H54 (cell line): ENCODE measurements at regions not wholly inside any gene's neighbourhood (a gene's known extent, or its start where the extent isn't known, plus 50 kb on each side); places are given as distances from the start of the nearest gene placed in this dataset.

Experiments used
- DNase-seq: peaks from one replicate; pipeline ENCODE4 v3.0.0; 2011; ENCODE audit warnings: low spot score, mixed read lengths; ENCODE audit not compliant: insufficient read length
- FAIRE-seq: peaks from 3 replicates; lab custom pipeline; 2011; peaks lifted over from hg19 to GRCh38; lab: Jason Lieb, UNC
- POLR2A ChIP-seq: IDR thresholded peaks from 2 replicates; pipeline ENCODE4 v1.6.1; 2011; ENCODE audit warnings: low read depth, mild to moderate bottlenecking, low read length

DNA sequence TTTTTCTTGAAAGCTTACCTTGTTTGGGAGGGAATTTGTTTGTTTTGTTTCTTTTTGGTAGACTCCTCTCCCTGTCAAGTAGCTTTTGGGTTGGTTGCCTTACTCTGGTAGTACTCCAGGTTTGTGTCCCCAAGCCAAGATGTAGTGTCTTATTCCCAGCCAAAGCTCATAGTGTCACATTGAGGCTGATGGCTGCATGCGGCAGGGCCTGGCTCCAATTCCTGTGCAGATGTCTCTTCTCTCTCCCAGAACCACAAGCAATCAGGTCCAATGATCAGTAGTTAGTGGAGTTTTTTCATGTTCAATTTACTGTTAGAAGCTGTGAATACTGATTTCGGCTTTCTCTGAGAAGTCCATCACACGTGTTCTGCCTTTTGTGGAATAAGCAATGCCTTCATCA is 221.1 kb upstream of the THBS1 start:
- FAIRE-seq, result no peak
- TF ChIP-seq POLR2A, result no peak
- DNase-seq, result no peak

DNA sequence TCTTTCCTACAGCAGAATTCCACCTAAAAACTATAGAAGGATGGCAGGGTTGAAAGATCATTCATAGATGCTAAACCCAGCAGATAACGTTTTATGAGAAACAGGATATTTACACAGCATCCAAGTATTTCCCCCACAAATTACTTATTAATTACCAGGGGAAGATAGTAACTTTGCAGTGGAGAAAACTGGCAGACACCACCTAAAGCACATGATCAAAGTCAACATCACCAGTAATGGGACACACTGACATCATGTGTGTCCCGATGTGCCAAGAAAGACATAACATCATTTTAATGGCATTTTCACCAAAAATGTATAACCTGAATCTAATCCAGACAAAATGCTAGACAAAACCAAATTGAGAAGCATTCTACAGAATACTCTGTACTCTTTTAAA is 220.4 kb upstream of the THBS1 start:
- DNase-seq, result no peak
- no peak for FAIRE-seq
- TF ChIP-seq POLR2A, result no peak

GRCh38 chr15:39361497-39361896 is 219.4 kb upstream of the THBS1 start:
- FAIRE-seq (peak; percentile 20), DNase-seq (no peak)
- TF ChIP-seq POLR2A, result no peak

GRCh38 chr15:39362821-39363561 is 217.9 kb upstream of the THBS1 start:
- DNase-seq (no peak), FAIRE-seq (peak; percentile 23)
- TF ChIP-seq POLR2A, result no peak

DNA sequence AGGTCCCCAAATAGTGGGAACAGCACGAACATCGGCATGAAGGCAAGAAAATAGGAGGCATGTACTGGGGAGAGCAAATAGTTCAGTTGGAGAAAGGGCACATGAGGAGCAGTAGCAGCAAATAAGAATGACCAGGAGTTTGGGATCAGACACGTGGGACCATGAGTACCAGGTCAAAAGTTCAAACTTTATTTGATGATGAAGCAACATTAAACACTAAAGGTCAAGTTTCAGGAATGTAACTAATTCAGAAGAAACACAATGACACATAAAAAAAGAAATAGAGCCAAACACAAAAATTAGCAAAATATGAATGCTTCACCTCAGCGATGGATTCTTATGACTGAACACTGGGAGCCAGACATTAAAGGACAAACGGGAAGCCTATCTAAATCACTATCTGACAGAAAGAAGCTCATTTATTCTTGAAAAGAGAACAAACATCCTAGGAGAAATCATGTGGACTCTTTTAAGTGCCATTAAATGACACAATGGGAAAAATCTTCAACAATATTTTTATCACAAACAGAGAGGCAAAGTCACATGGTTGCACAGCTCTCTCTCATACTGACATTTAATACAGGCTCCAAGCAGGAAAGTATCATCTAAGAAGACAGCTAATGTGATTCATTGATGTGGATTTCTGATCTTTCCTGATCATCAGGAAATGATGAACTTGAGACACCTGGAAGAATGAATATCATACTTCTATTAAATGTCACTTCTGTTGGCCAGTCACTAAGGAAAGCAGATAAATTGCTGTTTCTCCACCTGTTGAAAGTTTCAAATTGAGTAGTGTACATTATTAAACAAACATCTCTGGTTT is 216.9 kb upstream of the THBS1 start:
- no peak for DNase-seq
- TF ChIP-seq POLR2A, result no peak
- FAIRE-seq, result peak; percentile 61

DNA sequence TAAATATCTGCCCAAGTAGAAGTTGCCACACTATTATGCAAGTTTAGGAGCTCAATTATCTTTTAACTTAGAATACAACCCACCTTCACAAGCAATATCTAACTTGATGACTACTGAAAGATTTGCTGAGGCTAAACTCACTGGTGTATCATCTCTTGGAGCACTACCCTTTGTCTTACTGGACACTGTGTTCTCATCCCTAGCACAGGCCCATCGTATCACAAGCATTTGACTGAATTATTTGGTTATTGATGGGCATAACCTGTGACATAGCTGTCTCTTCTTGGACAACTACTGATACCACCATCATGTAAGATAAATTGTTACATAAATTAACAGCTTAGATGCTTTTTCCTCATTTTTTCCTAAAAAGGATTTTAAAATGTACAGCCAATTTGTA is 216.2 kb upstream of the THBS1 start:
- FAIRE-seq, result no peak
- no peak for TF ChIP-seq POLR2A
- DNase-seq, result no peak

DNA sequence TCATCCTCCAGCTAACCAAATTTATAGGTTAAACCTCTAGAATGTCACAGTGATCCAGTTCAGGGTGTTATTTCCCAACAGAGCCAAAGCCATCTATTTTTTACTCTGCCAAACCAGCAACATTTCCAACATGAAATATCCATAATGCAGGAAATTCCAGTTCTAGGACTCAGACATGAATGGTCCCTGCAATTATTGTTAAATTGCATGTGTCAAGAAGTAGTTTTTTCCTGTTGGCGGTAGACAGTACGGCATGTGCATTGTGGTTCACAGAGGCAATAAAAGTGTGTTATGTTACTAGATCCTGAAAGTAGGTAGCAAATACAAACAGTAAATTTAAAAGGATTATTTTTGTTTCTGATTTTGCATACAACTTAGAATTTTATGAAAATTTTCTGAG is 215.7 kb upstream of the THBS1 start:
- no peak for FAIRE-seq

GRCh38 chr15:39365873-39366272 is 215.0 kb upstream of the THBS1 start:
- TF ChIP-seq POLR2A, result no peak
- DNase-seq, result no peak
- FAIRE-seq, result no peak

More for the DNA sequence above, 215.7 kb upstream of the THBS1 start:
- no peak for TF ChIP-seq POLR2A
- DNase-seq, result no peak

- no peak for TF ChIP-seq POLR2A
- DNase-seq (no peak), FAIRE-seq (no peak)
These were observed 213.3 kb upstream of the THBS1 start for GRCh38 chr15:39367596-39367995.

DNA sequence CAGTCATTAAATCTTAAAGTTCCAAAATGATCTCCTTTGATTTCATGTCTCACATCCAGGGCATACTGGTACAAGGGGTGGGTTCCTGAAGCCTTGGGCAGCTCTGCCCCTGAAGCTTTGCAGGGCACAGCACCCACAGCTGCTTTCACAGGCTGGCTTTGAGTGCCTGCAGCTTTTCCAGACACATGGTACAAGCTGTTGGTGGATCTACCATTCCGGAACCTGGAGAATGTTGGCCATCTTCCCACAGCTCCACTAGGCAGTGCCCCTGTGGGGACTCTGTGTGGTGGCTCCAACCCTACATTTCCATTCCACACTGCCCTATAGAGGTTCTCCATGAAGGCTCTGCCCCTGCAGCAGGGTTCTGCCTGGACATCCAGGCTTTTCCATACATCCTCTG is 211.1 kb upstream of the THBS1 start:
- TF ChIP-seq POLR2A, result no peak
- DNase-seq (no peak), FAIRE-seq (no peak)

- no peak for TF ChIP-seq POLR2A
- DNase-seq, result no peak
- no peak for FAIRE-seq
These were observed 204.4 kb upstream of the THBS1 start for GRCh38 chr15:39376371-39376909.

DNA sequence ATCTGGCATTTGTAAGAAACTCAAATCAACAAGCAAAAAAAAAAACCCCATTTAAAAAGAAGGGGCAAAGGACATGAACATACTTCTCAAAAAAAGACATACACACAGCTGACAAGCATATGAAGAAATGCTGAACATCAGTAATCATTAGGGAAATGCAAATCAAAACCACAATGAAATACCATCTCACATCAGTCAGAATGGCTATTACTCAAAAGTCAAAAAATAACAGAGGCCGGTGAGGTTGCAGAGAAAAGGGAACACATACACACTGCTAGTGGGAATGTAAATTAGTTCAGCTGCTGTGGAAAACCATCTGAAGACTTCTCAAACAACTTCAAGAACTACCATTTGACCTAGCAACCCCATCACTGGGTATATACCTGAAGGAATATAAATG is 199.4 kb upstream of the THBS1 start:
- DNase-seq, result no peak
- no peak for FAIRE-seq
- no peak for TF ChIP-seq POLR2A

- TF ChIP-seq POLR2A, result no peak
- DNase-seq, result no peak
- FAIRE-seq, result no peak
These were observed 192.8 kb upstream of the THBS1 start for GRCh38 chr15:39388118-39388517.

- FAIRE-seq, result no peak
- no peak for TF ChIP-seq POLR2A
- DNase-seq, result no peak
These were observed 189.6 kb upstream of the THBS1 start for GRCh38 chr15:39391230-39391629.
